Heart right ventricle (tissue), 16 donors: ENCODE measurements at regions not wholly inside any gene's neighbourhood (a gene's known extent, or its start where the extent isn't known, plus 50 kb on each side); places are given as distances from the start of the nearest gene placed in this dataset.

Experiments used
- ATAC-seq, 8 donors: fragments of 200-7000 bp; cut with Tn5 transposase; one replicate each; pipeline ENCODE4 v1.9.1; 2020; ENCODE audit warnings: mild to moderate bottlenecking in 8 of 8, moderate library complexity in 8 of 8, moderate number of reproducible peaks in 1 of 8
- DNase-seq, 2 donors: peaks; one replicate each; pipeline ENCODE4 v3.0.0-alpha.2; 2020
- H3K27ac ChIP-seq, 10 donors: fragments of 200-600 bp; sonication (generic) in 2 of 10; one replicate each; pipeline versions ENCODE4 v1.5.0 to v1.8.0; 2020 to 2022; ENCODE audit warnings: mild to moderate bottlenecking in 3 of 10
- H3K27me3 ChIP-seq, 7 donors: fragments of 200-600 bp; one replicate each; pipeline ENCODE4 v1.8.0; 2021 to 2022; ENCODE audit warnings: mild to moderate bottlenecking in 2 of 7
- H3K36me3 ChIP-seq, 9 donors: fragments of 200-600 bp; sonication (generic) in 1 of 9; one replicate each; pipeline versions ENCODE4 v1.5.0 to v1.8.0; 2020 to 2022; ENCODE audit warnings: mild to moderate bottlenecking in 2 of 9
- H3K4me1 ChIP-seq, 9 donors: fragments of 200-600 bp; sonication (generic) in 1 of 9; one replicate each; pipeline versions ENCODE4 v1.5.0 to v1.8.0; 2020 to 2022; ENCODE audit warnings: mild to moderate bottlenecking in 4 of 9
- H3K4me3 ChIP-seq, 10 donors: fragments of 200-600 bp; sonication (generic) in 2 of 10; one replicate each; pipeline versions ENCODE4 v1.5.0 to v1.8.0; 2020 to 2022; ENCODE audit warnings: mild to moderate bottlenecking in 7 of 10, moderate library complexity in 2 of 10
- H3K9me3 ChIP-seq, 11 donors: fragments of 200-600 bp in 10 of 11; sonication (generic) in 2 of 11; one replicate each; pipeline versions ENCODE4 v1.5.0 to v1.8.0; 2013 to 2022; ENCODE audit warnings: mild to moderate bottlenecking in 2 of 11, control low read depth in 1 of 11, moderate library complexity in 1 of 11
- WGBS, 2 donors: extraction: QIAGEN DNeasy Blood & Tissue Kit; methylation state at CpG; one replicate each; pipeline ENCODE4 v1.1.7; 2013; ENCODE audit warnings: inconsistent platforms in 1 of 2; 5-methylcytosine and 5-hydroxymethylcytosine counted together
- intact Hi-C, 10 donors: fragments of 100-400 bp; cut with DNase I; formaldehyde crosslinking; loops; one replicate each; pipeline versions ENCODE4 v1.11.1 to v1.14.2; 2022
- TF ChIP-seq, protein P1 (sequence below), 9 donors: fragments of 200-600 bp; sonication (generic) in 2 of 9; IDR thresholded peaks; one replicate each; pipeline versions ENCODE4 v1.5.0 to v1.8.0; 2021 to 2022; ENCODE audit warnings: antibody characterized with exemption in 9 of 9, mild to moderate bottlenecking in 5 of 9, moderate library complexity in 1 of 9
- donor health status: Arrhythmogenic right ventricular cardiomyopathy.
- donor health status: ischemic (EF 13 %, LVEDD 7.1; RV severe dilation, severe dysfunction).
- donor health status: healthy with polysubstance abuse.
- donor health status: DM: no; HTN: yes; CAD: no.
- donor health status: DM: no; HTN: no; CAD: no.
- donor health status: ischemic (EF 25% LVEDD 6.9; RV normal size, moderate dysfunction).
- donor health status: ischemic (EF 25% LVEDD 5.7; RV mildly dilated, moderate dysfunction).
- donor health status: healthy.
- donor health status: DM: yes; HTN: yes; CAD: no.
- donor health status: Ischemic cardiomyopathy.
- donor health status: ischemic (EF 35%, LVEDD 5.7; RV mildly dilated, moderate dysfunction).
- donor health status: nonischemic (EF 11% LVEDD 7.7; RV severe dilation, severe dysfunction).
- donor health status: DM: yes; HTN: yes; CAD: no.
- donor health status: PGD.
- donor health status: ischemic (EF 29% LVEDD 5.4; RV normal size, mild dysfunction).
- donor health status: nonischemic (EF 23%, LVEDD 6.1; RV moderate dilation, normal function).

DNA sequence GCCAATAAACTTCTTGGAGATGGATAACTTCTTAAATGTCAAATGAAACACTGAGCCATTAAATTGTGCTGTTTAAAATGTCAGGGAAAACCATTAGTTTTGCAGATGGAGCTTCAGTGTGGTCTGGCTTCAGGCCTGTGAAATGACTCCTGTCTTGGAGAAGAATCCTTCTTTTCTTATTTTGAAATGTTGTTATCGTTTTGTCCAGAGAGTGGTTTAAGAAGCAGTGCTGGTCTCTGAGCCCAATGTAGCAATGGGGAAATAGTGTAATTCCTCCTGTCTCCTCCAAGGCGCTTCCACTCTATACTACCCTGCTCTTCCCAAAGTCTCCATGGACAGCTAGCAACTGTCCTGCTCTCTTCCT is 177.6 kb downstream of the REEP3 start:
- Histone ChIP-seq H3K36me3 (no peaks in the 10 kb centered on the region), H3K4me3 (no peak overlapping the region), H3K27ac (peak overlapping the region in 9 of 10 donors; percentile 5 to 87 (median 81)), H3K27me3 (no peaks in the 10 kb centered on the region), H3K9me3 (no peaks in the 10 kb centered on the region), H3K4me1 (peaks cover 10 to 57% (median 32%) of the 10 kb centered on the region in 9 donors)
- peak in 7 of 8 donors; percentile 25 to 63 (median 34) for ATAC-seq
- 66 to 82% methylated on average over 2 of the region's 2 CpGs for WGBS, 2 donors
- intact Hi-C loops: loop anchor here in 1 of 10 donors (5.0 kb wide), 1 partner anchor 66 kb away; no protein-coding TSS in a partner anchor
- no peak for DNase-seq
- TF ChIP-seq, protein P1, sequence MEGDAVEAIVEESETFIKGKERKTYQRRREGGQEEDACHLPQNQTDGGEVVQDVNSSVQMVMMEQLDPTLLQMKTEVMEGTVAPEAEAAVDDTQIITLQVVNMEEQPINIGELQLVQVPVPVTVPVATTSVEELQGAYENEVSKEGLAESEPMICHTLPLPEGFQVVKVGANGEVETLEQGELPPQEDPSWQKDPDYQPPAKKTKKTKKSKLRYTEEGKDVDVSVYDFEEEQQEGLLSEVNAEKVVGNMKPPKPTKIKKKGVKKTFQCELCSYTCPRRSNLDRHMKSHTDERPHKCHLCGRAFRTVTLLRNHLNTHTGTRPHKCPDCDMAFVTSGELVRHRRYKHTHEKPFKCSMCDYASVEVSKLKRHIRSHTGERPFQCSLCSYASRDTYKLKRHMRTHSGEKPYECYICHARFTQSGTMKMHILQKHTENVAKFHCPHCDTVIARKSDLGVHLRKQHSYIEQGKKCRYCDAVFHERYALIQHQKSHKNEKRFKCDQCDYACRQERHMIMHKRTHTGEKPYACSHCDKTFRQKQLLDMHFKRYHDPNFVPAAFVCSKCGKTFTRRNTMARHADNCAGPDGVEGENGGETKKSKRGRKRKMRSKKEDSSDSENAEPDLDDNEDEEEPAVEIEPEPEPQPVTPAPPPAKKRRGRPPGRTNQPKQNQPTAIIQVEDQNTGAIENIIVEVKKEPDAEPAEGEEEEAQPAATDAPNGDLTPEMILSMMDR (IDR thresholded peaks at IDR 0.05): peak in 1 of 9 donors; percentile 6

DNA sequence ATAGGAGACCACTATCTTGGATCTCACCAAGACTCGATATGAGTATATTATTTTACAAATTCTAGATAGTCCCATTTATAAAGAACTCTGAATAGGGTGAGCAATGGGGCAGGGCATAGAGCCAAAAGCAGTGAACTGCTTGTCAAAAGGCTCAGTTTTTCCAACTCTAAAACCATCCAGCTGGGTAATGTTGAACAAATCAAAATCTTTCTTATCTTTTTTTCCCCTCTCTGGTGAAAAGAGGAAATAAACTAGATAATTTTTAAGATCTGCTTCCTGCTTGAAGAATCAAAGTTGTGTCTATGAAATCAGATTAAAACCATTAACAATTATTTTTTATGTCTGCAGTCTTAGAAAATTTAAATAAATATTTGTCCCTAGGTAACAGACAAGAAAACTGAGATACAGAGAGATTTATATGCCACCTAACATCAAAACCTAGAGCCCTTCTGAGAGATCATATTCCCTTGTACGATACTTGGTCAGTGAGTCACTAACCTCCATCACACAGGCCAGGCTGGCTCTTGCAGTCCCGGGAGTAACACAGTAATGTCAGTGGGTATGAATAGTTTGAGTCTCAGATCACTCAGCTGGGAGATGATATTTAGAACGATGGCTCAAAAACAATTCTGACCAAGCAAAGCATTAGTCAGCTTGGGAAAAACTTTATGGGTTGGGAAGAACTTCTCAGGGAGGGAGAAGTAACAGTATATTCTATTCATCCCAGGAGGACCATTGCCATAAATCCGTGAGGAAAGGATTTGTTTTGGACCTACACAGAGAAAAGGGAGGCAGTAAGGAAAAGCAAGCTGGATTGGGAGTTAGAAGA is 178.8 kb downstream of the REEP3 start:
- WGBS, 2 donors: 37 to 43% methylated on average over 5 of the region's 5 CpGs
- H3K9me3 ChIP-seq: no peaks in the 10 kb centered on the region
- intact Hi-C loops: loop anchor here in 1 of 10 donors (5.0 kb wide), 1 partner anchor 68 kb away; no protein-coding TSS in a partner anchor
- H3K27ac ChIP-seq: peak overlapping the region; percentile 11 to 87 (median 80)
- H3K36me3 ChIP-seq: no peaks in the 10 kb centered on the region
- peaks cover 10 to 67% (median 32%) of the 10 kb centered on the region in 9 donors for H3K4me1 ChIP-seq
- H3K27me3 ChIP-seq: no peaks in the 10 kb centered on the region
- peak; percentile 60 to 93 (median 79) for ATAC-seq
- H3K4me3 ChIP-seq: no peak overlapping the region
- TF ChIP-seq, protein P1 (IDR thresholded peaks at IDR 0.05): no peak
- peak in 1 of 2 donors; percentile 57 for DNase-seq

DNA sequence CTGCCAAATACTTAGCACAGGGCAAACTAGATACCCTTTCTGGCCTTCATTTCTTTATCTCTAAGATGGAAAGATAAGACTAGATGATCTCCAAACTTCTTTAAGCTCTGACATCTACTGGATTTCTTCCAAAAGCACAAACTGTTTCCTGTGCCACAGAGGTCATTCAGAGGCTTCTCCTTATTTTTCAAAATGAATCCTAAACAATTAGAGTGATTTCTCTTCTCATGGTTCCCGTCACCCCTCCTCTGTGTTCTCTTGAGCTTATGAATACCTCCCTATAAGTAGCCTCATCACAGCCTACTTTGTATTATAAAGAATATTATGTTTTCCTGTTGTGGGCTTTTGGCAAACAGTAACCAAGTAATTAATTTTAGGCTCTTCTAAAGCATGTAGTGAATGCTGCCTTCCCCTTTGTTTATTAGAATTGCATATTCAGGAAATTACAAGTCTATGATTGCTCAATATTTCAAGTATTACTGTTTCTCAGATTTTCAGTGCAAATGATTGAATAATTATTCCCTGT is 179.5 kb downstream of the REEP3 start:
- DNase-seq (no peak), ATAC-seq (peak in 3 of 8 donors; percentile 3 to 14 (median 7))
- TF ChIP-seq, protein P1 (IDR thresholded peaks at IDR 0.05): no peak
- H3K4me1 ChIP-seq: peaks cover 10 to 67% (median 32%) of the 10 kb centered on the region in 9 donors
- H3K9me3 ChIP-seq: no peaks in the 10 kb centered on the region
- no peaks in the 10 kb centered on the region for H3K36me3 ChIP-seq
- H3K4me3 ChIP-seq: no peak overlapping the region
- 43 to 53% methylated on average over 1 of the region's 1 CpG for WGBS, 2 donors
- peak overlapping the region; percentile 11 to 87 (median 80) for H3K27ac ChIP-seq
- intact Hi-C loops: no loop called here
- H3K27me3 ChIP-seq: no peaks in the 10 kb centered on the region

DNA sequence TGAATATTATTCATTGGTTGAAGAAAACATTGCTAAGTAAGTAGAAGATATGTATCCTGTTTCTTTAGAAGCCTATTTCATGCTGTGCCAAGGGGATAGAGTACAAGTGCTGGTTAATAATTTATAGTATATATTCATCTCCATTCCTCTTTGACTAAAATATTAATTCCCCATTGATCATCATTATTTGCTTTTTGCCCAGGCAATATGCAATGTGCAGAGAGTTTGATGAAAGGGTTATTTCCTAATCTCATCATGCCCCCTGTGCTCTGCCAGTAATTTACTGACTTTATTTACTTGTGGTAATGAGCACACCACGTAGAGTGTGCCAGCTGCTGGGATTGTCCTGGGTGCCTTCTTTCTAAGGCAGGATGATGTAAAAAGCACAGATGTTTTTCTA is 180.9 kb downstream of the REEP3 start:
- no peaks in the 10 kb centered on the region for H3K27me3 ChIP-seq
- H3K9me3 ChIP-seq: no peaks in the 10 kb centered on the region
- peak overlapping the region in 4 of 10 donors; percentile 6 to 87 (median 86) for H3K27ac ChIP-seq
- H3K36me3 ChIP-seq: no peaks in the 10 kb centered on the region
- intact Hi-C loops: no loop called here
- H3K4me1 ChIP-seq: peaks cover 14 to 76% (median 33%) of the 10 kb centered on the region in 9 donors
- 64 to 79% methylated on average over 1 of the region's 1 CpG for WGBS, 2 donors
- H3K4me3 ChIP-seq: no peak overlapping the region
- DNase-seq (no peak), ATAC-seq (no peak)
- TF ChIP-seq, protein P1 (IDR thresholded peaks at IDR 0.05): no peak
